ENCODE measurements at regions not wholly inside any gene's neighbourhood (a gene's known extent, or its start where the extent isn't known, plus 50 kb on each side); places are given as distances from the start of the nearest gene placed in this dataset.

- no peak for DNase-seq (ENCODE audit: low read depth)
Measured at GRCh38 chr22:34903416-34903815, 162.5 kb upstream of the ISX start.

- no peak for DNase-seq (ENCODE audit: low read depth)
Measured at GRCh38 chr22:34904486-34904885, 161.5 kb upstream of the ISX start.

GRCh38 chr22:34913826-34914225 is 152.1 kb upstream of the ISX start:
- DNase-seq (ENCODE audit: low read depth) = no peak

GRCh38 chr22:34914846-34915245 is 151.1 kb upstream of the ISX start:
- DNase-seq (ENCODE audit: low read depth) = peak; percentile 33

GRCh38 chr22:34917239-34917638 is 148.7 kb upstream of the ISX start:
- DNase-seq (ENCODE audit: low read depth) = no peak

GRCh38 chr22:34931026-34931425 is 134.9 kb upstream of the ISX start:
- DNase-seq (ENCODE audit: low read depth) = no peak

- DNase-seq (ENCODE audit: low read depth) = no peak
Measured at GRCh38 chr22:34934261-34934660, 131.7 kb upstream of the ISX start.

GRCh38 chr22:34943830-34944229 is 122.1 kb upstream of the ISX start:
- DNase-seq (ENCODE audit: low read depth) = no peak

- no peak for DNase-seq (ENCODE audit: low read depth)
Measured at GRCh38 chr22:34946339-34946985, 119.5 kb upstream of the ISX start.

GRCh38 chr22:34950489-34950888 is 115.5 kb upstream of the ISX start:
- no peak for DNase-seq (ENCODE audit: low read depth)

- DNase-seq (ENCODE audit: low read depth) = no peak
Measured at GRCh38 chr22:34951212-34951611, 114.7 kb upstream of the ISX start.

GRCh38 chr22:34960005-34960404 is 106.0 kb upstream of the ISX start:
- DNase-seq (ENCODE audit: low read depth) = no peak

- DNase-seq (ENCODE audit: low read depth) = no peak
Measured at GRCh38 chr22:34966980-34967565, 98.9 kb upstream of the ISX start.

GRCh38 chr22:34969001-34969790 is 96.8 kb upstream of the ISX start:
- DNase-seq (ENCODE audit: low read depth) = no peak

GRCh38 chr22:34971456-34971855 is 94.5 kb upstream of the ISX start:
- DNase-seq (ENCODE audit: low read depth) = no peak

GRCh38 chr22:34972191-34972897 is 93.6 kb upstream of the ISX start:
- no peak for DNase-seq (ENCODE audit: low read depth)

- no peak for DNase-seq (ENCODE audit: low read depth)
Measured at GRCh38 chr22:34973016-34973415, 92.9 kb upstream of the ISX start.

GRCh38 chr22:34973926-34974325 is 92.0 kb upstream of the ISX start:
- no peak for DNase-seq (ENCODE audit: low read depth)

- no peak for DNase-seq (ENCODE audit: low read depth)
Measured at GRCh38 chr22:34975721-34976120, 90.2 kb upstream of the ISX start.

- no peak for DNase-seq (ENCODE audit: low read depth)
Measured at GRCh38 chr22:34976474-34976873, 89.5 kb upstream of the ISX start.

GRCh38 chr22:34976886-34977285 is 89.1 kb upstream of the ISX start:
- DNase-seq (ENCODE audit: low read depth) = no peak

- no peak for DNase-seq (ENCODE audit: low read depth)
Measured at GRCh38 chr22:34986523-34986922, 79.4 kb upstream of the ISX start.

GRCh38 chr22:34992672-34993071 is 73.3 kb upstream of the ISX start:
- DNase-seq (ENCODE audit: low read depth) = no peak
